HepG2 (cell line): ENCODE measurements at regions not wholly inside any gene's neighbourhood (a gene's known extent, or its start where the extent isn't known, plus 50 kb on each side); places are given as distances from the start of the nearest gene placed in this dataset.

Experiments used
- ATAC-seq: fragments of 200-7000 bp; cut with Tn5 transposase; 3 replicates; pipeline ENCODE4 v1.9.1; 2020; ENCODE audit warnings: mild to moderate bottlenecking, moderate library complexity
- BruUV-seq: library from RNA; stranded (reverse); fragments of 400-500 nt; replicated peaks from 2 replicates; lab custom pipeline; 2021; lab: Mats Ljungman, UMichigan
- CTCF ChIA-PET: fragments of 300-600 bp; formaldehyde crosslinking; extraction: SDS; loops from one replicate; lab custom pipeline; 2021; ENCODE audit warnings: low total read pairs, inconsistent platforms, low intra/inter-chr PET ratio; lab: Yijun Ruan, JAX
- POLR2A ChIA-PET: fragments of 350-600 bp; sonication (Branson Sonifier 250); formaldehyde crosslinking; loops from one replicate; lab custom pipeline; 2020; ENCODE audit warnings: antibody characterized with exemption, inconsistent platforms; lab: Yijun Ruan, JAX
- DNase-seq: peaks from one replicate; pipeline ENCODE4 v3.0.0-alpha.2; 2015; ENCODE audit warnings: low spot score
- FAIRE-seq: peaks from 3 replicates; lab custom pipeline; 2011; peaks lifted over from hg19 to GRCh38; lab: Jason Lieb, UNC
- H2AFZ ChIP-seq: one replicate; pipeline ENCODE4 v1.6.1; 2011; ENCODE audit warnings: low read length, inconsistent platforms
- H3K27ac ChIP-seq: fragments of 300-600 bp; 3 replicates; pipeline ENCODE4 v1.8.0; 2011; ENCODE audit warnings: mixed run types, mild to moderate bottlenecking, mixed read lengths, low read length, inconsistent platforms; ENCODE audit not compliant: insufficient read depth; ENCODE audit errors: extremely low read length
- H3K27me3 ChIP-seq, 2 experiments: fragments of 200-600 bp in 1 of 2; 2 replicates in 1 of 2; 3 replicates in 1 of 2; pipeline versions ENCODE4 v1.6.0 to v1.8.0; 2011; ENCODE audit warnings: low read length in 2 of 2, mild to moderate bottlenecking in 2 of 2, moderate library complexity in 2 of 2, inconsistent platforms in 1 of 2; ENCODE audit not compliant: insufficient read depth in 2 of 2, control insufficient read depth in 1 of 2
- H3K36me3 ChIP-seq, 2 experiments: fragments of 200-600 bp in 1 of 2; replicated peaks in 1 of 2; 2 replicates in 1 of 2; 3 replicates in 1 of 2; pipeline versions ENCODE4 v1.5.1 to v1.8.0; 2011; ENCODE audit warnings: low read length in 2 of 2, inconsistent platforms in 1 of 2; ENCODE audit not compliant: insufficient read depth in 2 of 2, control insufficient read depth in 1 of 2
- H3K4me1 ChIP-seq: 2 replicates; pipeline ENCODE4 v1.5.1; 2012; ENCODE audit warnings: low read length, inconsistent platforms; ENCODE audit not compliant: insufficient read depth
- H3K4me2 ChIP-seq: 2 replicates; pipeline ENCODE4 v1.6.0; 2011; ENCODE audit warnings: low read depth, low read length, inconsistent platforms
- H3K4me3 ChIP-seq, 3 experiments: fragments of 200-600 bp in 1 of 3; sonication (generic), shearing (Covaris generic) in 1 of 3; replicated peaks in 1 of 3; 2 replicates each; pipeline ENCODE4 v1.5.1; 2011 to 2016; ENCODE audit warnings: low read length in 3 of 3, inconsistent platforms in 2 of 3, low read depth in 2 of 3, mild to moderate bottlenecking in 2 of 3, control low read depth in 1 of 3, mixed read lengths in 1 of 3; ENCODE audit not compliant: insufficient read depth in 1 of 3
- H3K79me2 ChIP-seq: one replicate; pipeline ENCODE4 v1.6.1; 2011; ENCODE audit warnings: low read length, inconsistent platforms; ENCODE audit not compliant: insufficient read depth
- H3K9ac ChIP-seq: 2 replicates; pipeline ENCODE4 v1.6.0; 2011; ENCODE audit warnings: mild to moderate bottlenecking, low read depth, low read length, inconsistent platforms; ENCODE audit not compliant: insufficient read depth
- H3K9me3 ChIP-seq: 2 replicates; pipeline ENCODE4 v1.5.1; 2012; ENCODE audit warnings: mild to moderate bottlenecking, low read length
- H4K20me1 ChIP-seq: 2 replicates; pipeline ENCODE4 v1.6.0; 2011; ENCODE audit warnings: inconsistent platforms, mild to moderate bottlenecking, low read length, moderate library complexity; ENCODE audit not compliant: insufficient read depth
- ARHGAP35 ChIP-seq: sonication (generic); formaldehyde crosslinking; IDR thresholded peaks from 2 replicates; pipeline ENCODE4 v1.9.0; 2022; ENCODE audit warnings: mild to moderate bottlenecking, inconsistent platforms, moderate library complexity, missing genetic modification reagents, borderline replicate concordance
- ATF7 ChIP-seq, 2 experiments: fragments of 450-650 bp in 1 of 2; sonication (generic) in 1 of 2; formaldehyde crosslinking in 1 of 2; IDR thresholded peaks; 2 replicates each; pipeline versions ENCODE4 v1.4.0 to v1.6.1; 2016 to 2020; ENCODE audit warnings: antibody characterized with exemption in 1 of 2, mild to moderate bottlenecking in 1 of 2, missing genetic modification reagents in 1 of 2
- CREM ChIP-seq, 2 experiments: sonication (generic) in 1 of 2; formaldehyde crosslinking in 1 of 2; IDR thresholded peaks; 2 replicates each; pipeline versions ENCODE4 v1.4.0 to v1.6.1; 2016 to 2020; ENCODE audit warnings: antibody characterized with exemption in 1 of 2, mild to moderate bottlenecking in 1 of 2, missing genetic modification reagents in 1 of 2
- GABPB1 ChIP-seq: IDR thresholded peaks from 2 replicates; pipeline ENCODE4 v1.6.1; 2016; ENCODE audit warnings: mild to moderate bottlenecking, missing genetic modification reagents, moderate library complexity, missing compliant biosample characterization
- HNRNPUL1 ChIP-seq: fragments of 200-400 bp; formaldehyde crosslinking; IDR thresholded peaks from 2 replicates; pipeline ENCODE4 v1.6.1; 2017; ENCODE audit warnings: low read depth, mild to moderate bottlenecking, low read length, moderate library complexity
- KDM3A ChIP-seq: IDR thresholded peaks from 2 replicates; pipeline ENCODE4 v1.6.1; 2018; ENCODE audit warnings: low read depth, missing compliant biosample characterization
- KMT2A ChIP-seq: sonication (generic); formaldehyde crosslinking; IDR thresholded peaks from 2 replicates; pipeline ENCODE4 v1.4.0; 2020; ENCODE audit warnings: missing genetic modification reagents
- LCORL ChIP-seq, 2 experiments: fragments of 450-650 bp in 1 of 2; sonication (generic) in 1 of 2; formaldehyde crosslinking in 1 of 2; IDR thresholded peaks; 2 replicates each; pipeline versions ENCODE4 v1.5.0 to v1.6.1; 2017 to 2020; ENCODE audit warnings: antibody characterized with exemption in 1 of 2, missing genetic modification reagents in 1 of 2
- NCOR1 ChIP-seq: fragments of 200-600 bp; sonication (generic); IDR thresholded peaks from 2 replicates; pipeline ENCODE4 v1.7.0; 2017; ENCODE audit warnings: antibody characterized with exemption, low read length, borderline replicate concordance
- RXRA ChIP-seq: sonication (generic); formaldehyde crosslinking; IDR thresholded peaks from 2 replicates; pipeline ENCODE4 v1.5.1; 2020; ENCODE audit warnings: missing genetic modification reagents
- ZNF558 ChIP-seq: sonication (generic); formaldehyde crosslinking; IDR thresholded peaks from 2 replicates; pipeline ENCODE4 v1.9.0; 2022; ENCODE audit warnings: mild to moderate bottlenecking, missing genetic modification reagents, borderline replicate concordance
- ZNF652 ChIP-seq: IDR thresholded peaks from 2 replicates; pipeline ENCODE4 v1.6.1; 2016; ENCODE audit warnings: low read depth, borderline replicate concordance
- ZNF891 ChIP-seq: sonication (generic); formaldehyde crosslinking; IDR thresholded peaks from 2 replicates; pipeline ENCODE4 v1.5.0; 2020; ENCODE audit warnings: mild to moderate bottlenecking, missing genetic modification reagents
- WGBS: methylation state at CpG from one replicate; pipeline ENCODE4 v1.1.6; 2017; ENCODE audit warnings: low lambda C conversion rate; 5-methylcytosine and 5-hydroxymethylcytosine counted together
- in situ Hi-C: cut with HindIII; loops from 2 replicates; pipeline ENCODE4 v1.10.0; 2017; ENCODE audit warnings: low pct_unique_long_range_greater_than_20kb; ENCODE audit not compliant: extremely low pct_ligation_motif_present
- intact Hi-C: fragments of 100-400 bp; cut with micrococcal nuclease; formaldehyde crosslinking; loops from one replicate; pipeline ENCODE4 v1.10.0; 2022; ENCODE audit not compliant: unreplicated experiment
- TF ChIP-seq, protein P1 (sequence below): fragments of 450-650 bp; IDR thresholded peaks from 2 replicates; pipeline ENCODE4 v1.6.1; 2017; ENCODE audit warnings: mild to moderate bottlenecking
- TF ChIP-seq, protein P2 (sequence below): IDR thresholded peaks from 2 replicates; pipeline ENCODE4 v1.6.1; 2016; ENCODE audit warnings: missing genetic modification reagents, missing compliant biosample characterization

DNA sequence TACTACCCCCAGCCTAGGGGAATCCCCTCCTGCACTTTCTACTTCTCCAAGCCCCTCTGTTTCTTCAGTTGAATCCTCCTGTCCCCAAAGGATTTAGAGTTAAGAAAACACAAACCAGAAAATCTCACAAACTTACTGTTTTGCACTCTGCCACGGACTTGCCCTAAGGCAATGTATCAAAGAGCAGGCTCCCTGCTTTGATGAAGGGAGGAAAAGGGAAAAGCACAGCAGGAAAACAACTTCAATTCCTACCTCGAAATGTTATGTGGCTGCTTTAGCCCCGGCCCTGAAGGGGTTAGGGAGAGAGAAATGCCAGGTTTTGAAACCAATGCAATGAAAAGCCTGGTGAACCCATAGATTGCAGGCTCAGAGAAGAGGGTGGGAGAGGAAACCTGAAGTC lies 254.7 kb downstream of the MAN2A1 start:
- TF ChIP-seq ZNF652 (CRISPR knock-in tag) (peak; percentile 36; the same call in 1 of the 2 replicates), RXRA (CRISPR knock-in tag) (no peak)
- intact Hi-C loops = no loop called here
- ATAC-seq = peak; percentile 44
- DNase-seq = no peak
- in situ Hi-C loops = no loop called here
- Histone ChIP-seq H3K9ac (0 out of 2 replicates have a peak overlapping the region, but pooled peaks have one; percentile 2), H3K79me2 (no peaks in the 10 kb centered on the region), H3K4me1 (peaks cover 31% of the 10 kb centered on the region), H2AFZ (peak overlapping the region; percentile 61), H3K27ac (no peak overlapping the region), H3K4me3 (peak overlapping the region in 2 of 3 experiments; percentile 31 to 46; a peak in 3 of 6 replicates), H3K4me2 (peak overlapping the region; percentile 72), H3K27me3 (no peaks in the 10 kb centered on the region), H4K20me1 (no peaks in the 10 kb centered on the region), H3K36me3 (no peaks in the 10 kb centered on the region), H3K9me3 (no peaks in the 10 kb centered on the region)
- BruUV-seq = TSS peak; percentile 72
- no peak for FAIRE-seq
- 40% methylated on average over 3 of the region's 3 CpGs for WGBS
- ChIA-PET POLR2A (interaction anchor here (1.5 kb wide), 1 partner anchor 14 kb away, joined by 3 read pairs; no protein-coding TSS in a partner anchor), CTCF (no interaction called here)

DNA sequence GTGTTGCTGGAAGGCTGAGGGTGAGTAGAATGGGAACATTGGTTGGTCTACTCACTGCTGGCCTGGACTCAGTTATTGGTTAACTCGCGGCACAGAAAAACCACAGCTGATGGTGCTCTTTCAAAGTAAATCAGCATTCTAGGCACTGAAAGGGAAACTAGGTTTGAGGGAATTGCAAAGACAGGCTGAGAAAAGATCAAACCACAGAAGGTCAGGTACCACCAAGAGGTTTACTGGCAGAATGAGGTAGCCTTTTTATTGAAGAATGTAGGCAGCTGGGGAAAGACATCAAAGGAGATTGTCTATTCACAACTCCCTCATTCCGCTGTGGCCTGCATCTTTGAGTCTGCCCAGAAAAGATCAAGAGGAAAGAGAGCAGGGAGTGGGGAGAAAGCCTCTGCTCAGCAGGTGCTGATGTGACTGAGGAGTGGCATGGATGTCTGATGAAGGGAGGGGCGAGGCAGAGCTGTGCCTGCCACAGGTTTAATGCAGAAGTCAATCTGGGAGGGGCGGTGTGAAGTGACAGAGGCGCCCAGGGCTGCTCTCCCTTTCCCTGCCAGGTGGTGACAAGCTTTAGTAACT lies 255.5 kb downstream of the MAN2A1 start:
- H3K4me3 ChIP-seq = peak overlapping the region; percentile 7 to 46 (median 31); a peak in 3 of 6 replicates
- no TSS peak for BruUV-seq
- ATAC-seq (peak; percentile 93), FAIRE-seq (no peak), DNase-seq (peak; percentile 13)
- no peaks in the 10 kb centered on the region for H4K20me1 ChIP-seq
- peak overlapping the region; percentile 2 for H3K9ac ChIP-seq
- intact Hi-C loops = no loop called here
- no peaks in the 10 kb centered on the region for H3K36me3 ChIP-seq
- H2AFZ ChIP-seq = peak overlapping the region; percentile 61
- WGBS = 33% methylated on average over 5 of the region's 6 CpGs
- peaks cover 30% of the 10 kb centered on the region for H3K4me1 ChIP-seq
- in situ Hi-C loops = no loop called here
- no peaks in the 10 kb centered on the region for H3K27me3 ChIP-seq
- H3K4me2 ChIP-seq = peak overlapping the region; percentile 72
- POLR2A ChIA-PET = interaction anchor here (1.5 to 1.8 kb wide), 2 partner anchors 13 to 43 kb away, joined by 3 to 6 read pairs; no protein-coding TSS in a partner anchor
- H3K79me2 ChIP-seq = no peaks in the 10 kb centered on the region
- H3K9me3 ChIP-seq = no peaks in the 10 kb centered on the region
- CTCF ChIA-PET = no interaction called here
- no peak overlapping the region for H3K27ac ChIP-seq
- no peak for TF ChIP-seq ARHGAP35
- no peak for TF ChIP-seq KMT2A (CRISPR knock-in tag)
- TF ChIP-seq LCORL (IDR thresholded peaks at IDR 0.05) = no peak
- TF ChIP-seq LCORL (CRISPR knock-in tag; IDR thresholded peaks at IDR 0.05) = no peak
- TF ChIP-seq ATF7 (IDR thresholded peaks at IDR 0.05) = no peak
- TF ChIP-seq ATF7 (CRISPR knock-in tag; IDR thresholded peaks at IDR 0.05) = no peak
- TF ChIP-seq NCOR1 = no peak
- TF ChIP-seq HNRNPUL1 = no peak
- 0 out of 2 replicates have a peak, but pooled peaks have one; percentile 35 for TF ChIP-seq KDM3A (CRISPR knock-in tag)
- no peak for TF ChIP-seq ZNF558 (CRISPR knock-in tag)
- 0 out of 2 replicates have a peak, but pooled peaks have one; percentile 12 for TF ChIP-seq GABPB1
- TF ChIP-seq, protein P1, sequence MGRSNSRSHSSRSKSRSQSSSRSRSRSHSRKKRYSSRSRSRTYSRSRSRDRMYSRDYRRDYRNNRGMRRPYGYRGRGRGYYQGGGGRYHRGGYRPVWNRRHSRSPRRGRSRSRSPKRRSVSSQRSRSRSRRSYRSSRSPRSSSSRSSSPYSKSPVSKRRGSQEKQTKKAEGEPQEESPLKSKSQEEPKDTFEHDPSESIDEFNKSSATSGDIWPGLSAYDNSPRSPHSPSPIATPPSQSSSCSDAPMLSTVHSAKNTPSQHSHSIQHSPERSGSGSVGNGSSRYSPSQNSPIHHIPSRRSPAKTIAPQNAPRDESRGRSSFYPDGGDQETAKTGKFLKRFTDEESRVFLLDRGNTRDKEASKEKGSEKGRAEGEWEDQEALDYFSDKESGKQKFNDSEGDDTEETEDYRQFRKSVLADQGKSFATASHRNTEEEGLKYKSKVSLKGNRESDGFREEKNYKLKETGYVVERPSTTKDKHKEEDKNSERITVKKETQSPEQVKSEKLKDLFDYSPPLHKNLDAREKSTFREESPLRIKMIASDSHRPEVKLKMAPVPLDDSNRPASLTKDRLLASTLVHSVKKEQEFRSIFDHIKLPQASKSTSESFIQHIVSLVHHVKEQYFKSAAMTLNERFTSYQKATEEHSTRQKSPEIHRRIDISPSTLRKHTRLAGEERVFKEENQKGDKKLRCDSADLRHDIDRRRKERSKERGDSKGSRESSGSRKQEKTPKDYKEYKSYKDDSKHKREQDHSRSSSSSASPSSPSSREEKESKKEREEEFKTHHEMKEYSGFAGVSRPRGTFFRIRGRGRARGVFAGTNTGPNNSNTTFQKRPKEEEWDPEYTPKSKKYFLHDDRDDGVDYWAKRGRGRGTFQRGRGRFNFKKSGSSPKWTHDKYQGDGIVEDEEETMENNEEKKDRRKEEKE = no peak
- TF ChIP-seq, protein P2, sequence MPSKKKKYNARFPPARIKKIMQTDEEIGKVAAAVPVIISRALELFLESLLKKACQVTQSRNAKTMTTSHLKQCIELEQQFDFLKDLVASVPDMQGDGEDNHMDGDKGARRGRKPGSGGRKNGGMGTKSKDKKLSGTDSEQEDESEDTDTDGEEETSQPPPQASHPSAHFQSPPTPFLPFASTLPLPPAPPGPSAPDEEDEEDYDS (CRISPR knock-in tag) = peak; percentile 58; the same call in 1 of the 2 replicates
- TF ChIP-seq CREM (IDR thresholded peaks at IDR 0.05) = no peak
- TF ChIP-seq CREM (CRISPR knock-in tag; IDR thresholded peaks at IDR 0.05) = no peak
- TF ChIP-seq ZNF891 = no peak
